Keratinocyte (primary cell): ENCODE measurements at regions not wholly inside any gene's neighbourhood (a gene's known extent, or its start where the extent isn't known, plus 50 kb on each side); places are given as distances from the start of the nearest gene placed in this dataset.
"Not testable (repeated sequence)": the region's sequence is repeated elsewhere in the genome, so short reads cannot be mapped to it uniquely, and the experiment has no call there.

Experiments used
- EZH2 ChIP-seq: IDR thresholded peaks from one replicate; pipeline ENCODE4 v1.6.1; 2012; ENCODE audit warnings: inconsistent platforms, mild to moderate bottlenecking, low read length, moderate library complexity
- TF ChIP-seq, protein P1 (sequence below), 3 experiments: IDR thresholded peaks in 1 of 3; conservative IDR thresholded peaks in 1 of 3; optimal IDR thresholded peaks in 1 of 3; 2 replicates in 2 of 3; 3 replicates in 1 of 3; pipeline versions ENCODE3 to v1.5.1; 2011; ENCODE audit warnings: low read length in 3 of 3, mild to moderate bottlenecking in 3 of 3, moderate library complexity in 2 of 3, control low read depth in 1 of 3, inconsistent platforms in 1 of 3; ENCODE audit not compliant: insufficient read depth in 2 of 3; ENCODE audit errors: extremely low read depth in 1 of 3

- not testable (repeated sequence) for TF ChIP-seq EZH2
- TF ChIP-seq, protein P1, sequence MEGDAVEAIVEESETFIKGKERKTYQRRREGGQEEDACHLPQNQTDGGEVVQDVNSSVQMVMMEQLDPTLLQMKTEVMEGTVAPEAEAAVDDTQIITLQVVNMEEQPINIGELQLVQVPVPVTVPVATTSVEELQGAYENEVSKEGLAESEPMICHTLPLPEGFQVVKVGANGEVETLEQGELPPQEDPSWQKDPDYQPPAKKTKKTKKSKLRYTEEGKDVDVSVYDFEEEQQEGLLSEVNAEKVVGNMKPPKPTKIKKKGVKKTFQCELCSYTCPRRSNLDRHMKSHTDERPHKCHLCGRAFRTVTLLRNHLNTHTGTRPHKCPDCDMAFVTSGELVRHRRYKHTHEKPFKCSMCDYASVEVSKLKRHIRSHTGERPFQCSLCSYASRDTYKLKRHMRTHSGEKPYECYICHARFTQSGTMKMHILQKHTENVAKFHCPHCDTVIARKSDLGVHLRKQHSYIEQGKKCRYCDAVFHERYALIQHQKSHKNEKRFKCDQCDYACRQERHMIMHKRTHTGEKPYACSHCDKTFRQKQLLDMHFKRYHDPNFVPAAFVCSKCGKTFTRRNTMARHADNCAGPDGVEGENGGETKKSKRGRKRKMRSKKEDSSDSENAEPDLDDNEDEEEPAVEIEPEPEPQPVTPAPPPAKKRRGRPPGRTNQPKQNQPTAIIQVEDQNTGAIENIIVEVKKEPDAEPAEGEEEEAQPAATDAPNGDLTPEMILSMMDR (optimal IDR thresholded peaks at IDR 0.05 in 1 of 3, IDR thresholded peaks at IDR 0.05 in 1 of 3, conservative IDR thresholded peaks at IDR 0.05 in 1 of 3; ENCODE audit: extremely low read depth in 1 of 3, insufficient read depth in 2 of 3, low read length in 3 of 3), result not testable (repeated sequence)
Observed at GRCh38 chr22:22193006-22193405, 51.6 kb upstream of the VPREB1 start.
